Astrocyte (in vitro differentiated cells and primary cell): ENCODE measurements at regions not wholly inside any gene's neighbourhood (a gene's known extent, or its start where the extent isn't known, plus 50 kb on each side); places are given as distances from the start of the nearest gene placed in this dataset.
"Not testable (repeated sequence)": the region's sequence is repeated elsewhere in the genome, so short reads cannot be mapped to it uniquely, and the experiment has no call there.

ENCODE experiments used
- DNase-seq: peaks from one replicate; pipeline ENCODE4 v3.0.0-alpha.2; 2010; ENCODE audit warnings: low read depth
- FAIRE-seq: peaks from 2 replicates; lab custom pipeline; 2011; peaks lifted over from hg19 to GRCh38; lab: Jason Lieb, UNC
- H2AFZ ChIP-seq: 2 replicates; pipeline ENCODE4 v1.6.0; 2012; ENCODE audit warnings: low read depth, low read length, inconsistent platforms
- H3K27ac ChIP-seq: 2 replicates; pipeline ENCODE4 v1.5.1; 2011; ENCODE audit warnings: low read depth, low read length, inconsistent platforms
- H3K27me3 ChIP-seq: 2 replicates; pipeline ENCODE4 v1.6.0; 2011; ENCODE audit warnings: low read length, inconsistent platforms; ENCODE audit not compliant: insufficient read depth
- H3K36me3 ChIP-seq: 2 replicates; pipeline ENCODE4 v1.5.1; 2011; ENCODE audit warnings: low read length, inconsistent platforms; ENCODE audit not compliant: insufficient read depth
- H3K4me1 ChIP-seq: 2 replicates; pipeline ENCODE4 v1.5.1; 2011; ENCODE audit warnings: low read length, inconsistent platforms; ENCODE audit not compliant: insufficient read depth
- H3K4me2 ChIP-seq: 2 replicates; pipeline ENCODE4 v1.6.0; 2012; ENCODE audit warnings: low read length, inconsistent platforms
- H3K4me3 ChIP-seq: 2 replicates; pipeline ENCODE4 v1.5.1; 2011; ENCODE audit warnings: low read depth, mild to moderate bottlenecking, low read length, inconsistent platforms; ENCODE audit not compliant: insufficient read depth
- H3K79me2 ChIP-seq: 2 replicates; pipeline ENCODE4 v1.6.0; 2012; ENCODE audit warnings: mild to moderate bottlenecking, low read length, inconsistent platforms; ENCODE audit not compliant: insufficient read depth
- H3K9ac ChIP-seq: 2 replicates; pipeline ENCODE4 v1.6.0; 2012; ENCODE audit warnings: mild to moderate bottlenecking, low read length, inconsistent platforms
- H3K9me3 ChIP-seq: 2 replicates; pipeline ENCODE4 v1.5.1; 2012; ENCODE audit warnings: low read depth, mild to moderate bottlenecking, low read length, inconsistent platforms; ENCODE audit not compliant: insufficient read depth
- H4K20me1 ChIP-seq: 2 replicates; pipeline ENCODE4 v1.6.0; 2012; ENCODE audit warnings: low read length, inconsistent platforms; ENCODE audit not compliant: insufficient read depth
- H3K27ac Mint-ChIP-seq: one replicate; pipeline ENCODE4 v1.8.0; 2021; ENCODE audit warnings: mild to moderate bottlenecking, mixed read lengths; ENCODE audit not compliant: unreplicated experiment
- H3K27me3 Mint-ChIP-seq: one replicate; pipeline ENCODE4 v1.8.0; 2021; ENCODE audit warnings: low read depth, mixed read lengths; ENCODE audit not compliant: unreplicated experiment
- H3K36me3 Mint-ChIP-seq: one replicate; pipeline ENCODE4 v1.8.0; 2021; ENCODE audit warnings: low read depth, mixed read lengths; ENCODE audit not compliant: unreplicated experiment
- H3K4me1 Mint-ChIP-seq: one replicate; pipeline ENCODE4 v1.8.0; 2021; ENCODE audit warnings: low read depth, mixed read lengths; ENCODE audit not compliant: unreplicated experiment
- H3K4me3 Mint-ChIP-seq: one replicate; pipeline ENCODE4 v1.8.0; 2021; ENCODE audit warnings: mild to moderate bottlenecking, moderate library complexity, mixed read lengths; ENCODE audit not compliant: unreplicated experiment
- H3K9me3 Mint-ChIP-seq: one replicate; pipeline ENCODE4 v1.8.0; 2021; ENCODE audit warnings: mild to moderate bottlenecking, mixed read lengths; ENCODE audit not compliant: unreplicated experiment
- EZH2 ChIP-seq: IDR thresholded peaks from 2 replicates; pipeline ENCODE4 v1.6.1; 2012; ENCODE audit warnings: mild to moderate bottlenecking, low read length, inconsistent platforms; ENCODE audit not compliant: insufficient read depth
- TF ChIP-seq, protein P1 (sequence below): IDR thresholded peaks from 2 replicates; pipeline ENCODE4 v1.5.1; 2011; ENCODE audit warnings: low read depth, mild to moderate bottlenecking, inconsistent platforms, low read length, moderate library complexity; ENCODE audit not compliant: insufficient read depth

DNA sequence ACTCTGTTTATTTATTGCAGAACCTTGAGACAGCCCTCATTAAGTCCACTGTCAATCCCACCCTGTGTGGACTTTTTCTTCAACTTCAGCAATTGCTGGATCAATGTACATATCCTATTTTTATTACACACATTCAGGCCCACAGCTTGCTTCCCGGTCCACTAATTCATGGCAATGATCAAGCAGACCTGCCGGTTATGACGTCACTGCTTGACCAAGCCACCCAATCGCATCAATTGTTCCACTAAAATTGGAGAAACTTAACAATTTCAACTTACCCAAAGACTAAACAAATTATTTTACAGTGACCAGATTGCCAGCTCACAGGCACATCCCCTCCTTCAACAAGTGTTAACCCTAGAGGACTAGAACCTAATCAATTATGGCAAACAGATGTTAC is 240.4 kb upstream of the MAGEB18 start:
- FAIRE-seq = no peak
- Histone ChIP-seq H3K27ac (no peak overlapping the region), H3K4me1 (no peaks in the 10 kb centered on the region), H4K20me1 (no peaks in the 10 kb centered on the region), H3K4me2 (no peak overlapping the region), H3K4me3 (no peak overlapping the region), H3K9me3 (no peaks in the 10 kb centered on the region), H3K9ac (no peak overlapping the region), H3K27me3 (no peaks in the 10 kb centered on the region), H2AFZ (no peak overlapping the region), H3K79me2 (no peaks in the 10 kb centered on the region), H3K36me3 (no peaks in the 10 kb centered on the region)
- H3K9me3 Mint-ChIP-seq = no peaks in the 10 kb centered on the region
- H3K36me3 Mint-ChIP-seq = no peaks in the 10 kb centered on the region
- no peaks in the 10 kb centered on the region for H3K4me1 Mint-ChIP-seq
- H3K27me3 Mint-ChIP-seq = no peaks in the 10 kb centered on the region
- no peak overlapping the region for H3K27ac Mint-ChIP-seq
- TF ChIP-seq, protein P1, sequence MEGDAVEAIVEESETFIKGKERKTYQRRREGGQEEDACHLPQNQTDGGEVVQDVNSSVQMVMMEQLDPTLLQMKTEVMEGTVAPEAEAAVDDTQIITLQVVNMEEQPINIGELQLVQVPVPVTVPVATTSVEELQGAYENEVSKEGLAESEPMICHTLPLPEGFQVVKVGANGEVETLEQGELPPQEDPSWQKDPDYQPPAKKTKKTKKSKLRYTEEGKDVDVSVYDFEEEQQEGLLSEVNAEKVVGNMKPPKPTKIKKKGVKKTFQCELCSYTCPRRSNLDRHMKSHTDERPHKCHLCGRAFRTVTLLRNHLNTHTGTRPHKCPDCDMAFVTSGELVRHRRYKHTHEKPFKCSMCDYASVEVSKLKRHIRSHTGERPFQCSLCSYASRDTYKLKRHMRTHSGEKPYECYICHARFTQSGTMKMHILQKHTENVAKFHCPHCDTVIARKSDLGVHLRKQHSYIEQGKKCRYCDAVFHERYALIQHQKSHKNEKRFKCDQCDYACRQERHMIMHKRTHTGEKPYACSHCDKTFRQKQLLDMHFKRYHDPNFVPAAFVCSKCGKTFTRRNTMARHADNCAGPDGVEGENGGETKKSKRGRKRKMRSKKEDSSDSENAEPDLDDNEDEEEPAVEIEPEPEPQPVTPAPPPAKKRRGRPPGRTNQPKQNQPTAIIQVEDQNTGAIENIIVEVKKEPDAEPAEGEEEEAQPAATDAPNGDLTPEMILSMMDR = no peak
- TF ChIP-seq EZH2 = no peak
- no peak for DNase-seq
- no peak overlapping the region for H3K4me3 Mint-ChIP-seq

GRCh38 chrX:25905728-25906127 is 232.4 kb upstream of the MAGEB18 start:
- H3K9me3 ChIP-seq, H4K20me1 ChIP-seq, H3K9ac ChIP-seq, H3K79me2 ChIP-seq, DNase-seq, H3K4me1 ChIP-seq, H3K4me1 Mint-ChIP-seq, H3K27ac Mint-ChIP-seq, H3K36me3 Mint-ChIP-seq, H3K27me3 ChIP-seq, H2AFZ ChIP-seq, H3K36me3 ChIP-seq, H3K4me3 ChIP-seq, H3K4me2 ChIP-seq, H3K27me3 Mint-ChIP-seq, H3K9me3 Mint-ChIP-seq, H3K27ac ChIP-seq, FAIRE-seq, H3K4me3 Mint-ChIP-seq: not testable (repeated sequence)

- H3K79me2 ChIP-seq = no peaks in the 10 kb centered on the region
These were observed 212.2 kb upstream of the MAGEB18 start for GRCh38 chrX:25925946-25926345.

More at GRCh38 chrX:25925946-25926345, 212.2 kb upstream of the MAGEB18 start:
- no peaks in the 10 kb centered on the region for H3K36me3 Mint-ChIP-seq
- H3K27ac ChIP-seq = no peak overlapping the region
- H2AFZ ChIP-seq = no peak overlapping the region
- no peaks in the 10 kb centered on the region for H3K27me3 ChIP-seq
- H3K27ac Mint-ChIP-seq = no peak overlapping the region
- no peak overlapping the region for H3K9ac ChIP-seq
- no peak overlapping the region for H3K4me3 Mint-ChIP-seq
- no peaks in the 10 kb centered on the region for H3K4me1 ChIP-seq
- H3K9me3 Mint-ChIP-seq = no peaks in the 10 kb centered on the region
- FAIRE-seq = peak; percentile 13
- no peak overlapping the region for H3K4me2 ChIP-seq
- H3K4me3 ChIP-seq = no peak overlapping the region
- no peak for TF ChIP-seq EZH2
- TF ChIP-seq, protein P1 = no peak
- H4K20me1 ChIP-seq = no peaks in the 10 kb centered on the region
- no peaks in the 10 kb centered on the region for H3K4me1 Mint-ChIP-seq
- peak; percentile 5 for DNase-seq
- no peaks in the 10 kb centered on the region for H3K36me3 ChIP-seq
- H3K9me3 ChIP-seq = no peaks in the 10 kb centered on the region
- H3K27me3 Mint-ChIP-seq = no peaks in the 10 kb centered on the region
